Ramos (cell line): ENCODE measurements at regions not wholly inside any gene's neighbourhood (a gene's known extent, or its start where the extent isn't known, plus 50 kb on each side); places are given as distances from the start of the nearest gene placed in this dataset.

Experiments used
- in situ Hi-C: fragments of 300-500 bp; cut with MboI; formaldehyde crosslinking; loops from one replicate; pipeline ENCODE4 v1.14.3; 2022; ENCODE audit warnings: low sequenced_read_pairs; ENCODE audit not compliant: unreplicated experiment

- in situ Hi-C loops, result loop anchor here (25.0 kb wide), 1 partner anchor 673 kb away; no protein-coding TSS in a partner anchor
Measured at GRCh38 chr6:110539277-110540019, 63.0 kb upstream of the SLC22A16 start.

- in situ Hi-C loops, result loop anchor here (25.0 kb wide), 1 partner anchor 674 kb away; no protein-coding TSS in a partner anchor
Measured at GRCh38 chr6:110538416-110539160, 62.2 kb upstream of the SLC22A16 start.

GRCh38 chr6:110537208-110538123 is 61.1 kb upstream of the SLC22A16 start:
- in situ Hi-C loops, result loop anchor here (25.0 kb wide), 1 partner anchor 675 kb away; no protein-coding TSS in a partner anchor

- in situ Hi-C loops, result loop anchor here (5.0 to 25.0 kb wide), 2 partner anchors 412 to 677 kb away; no protein-coding TSS in a partner anchor
Measured at GRCh38 chr6:110534731-110535492, 58.5 kb upstream of the SLC22A16 start.

- in situ Hi-C loops, result loop anchor here (5.0 to 25.0 kb wide), 2 partner anchors 415 to 680 kb away; no protein-coding TSS in a partner anchor
Measured at GRCh38 chr6:110532431-110532830, 56.0 kb upstream of the SLC22A16 start.

- in situ Hi-C loops, result loop anchor here (5.0 to 25.0 kb wide), 2 partner anchors 417 to 682 kb away; no protein-coding TSS in a partner anchor
Measured at GRCh38 chr6:110530671-110531070, 54.3 kb upstream of the SLC22A16 start.

GRCh38 chr6:110529907-110530306 is 53.5 kb upstream of the SLC22A16 start:
- in situ Hi-C loops, result loop anchor here (5.0 to 25.0 kb wide), 2 partner anchors 417 to 682 kb away; no protein-coding TSS in a partner anchor

- in situ Hi-C loops, result loop anchor here (25.0 kb wide), 1 partner anchor 683 kb away; no protein-coding TSS in a partner anchor
Measured at GRCh38 chr6:110529355-110529754, 52.9 kb upstream of the SLC22A16 start.

- in situ Hi-C loops, result loop anchor here (25.0 kb wide), 1 partner anchor 683 kb away; no protein-coding TSS in a partner anchor
Measured at GRCh38 chr6:110528930-110529325, 52.5 kb upstream of the SLC22A16 start.

GRCh38 chr6:110528101-110528929 is 51.9 kb upstream of the SLC22A16 start:
- in situ Hi-C loops, result loop anchor here (25.0 kb wide), 1 partner anchor 684 kb away; no protein-coding TSS in a partner anchor

GRCh38 chr6:110527516-110527915 is 51.1 kb upstream of the SLC22A16 start:
- in situ Hi-C loops, result loop anchor here (25.0 kb wide), 1 partner anchor 685 kb away; no protein-coding TSS in a partner anchor

- in situ Hi-C loops, result loop anchor here (25.0 kb wide), 1 partner anchor 686 kb away; no protein-coding TSS in a partner anchor
Measured at GRCh38 chr6:110526726-110527125, 50.3 kb upstream of the SLC22A16 start.
